Liver (tissue), 8 donors: ENCODE measurements at regions not wholly inside any gene's neighbourhood (a gene's known extent, or its start where the extent isn't known, plus 50 kb on each side); places are given as distances from the start of the nearest gene placed in this dataset.

Experiments used
- DNase-seq: peaks from one replicate; pipeline ENCODE4 v3.0.0-alpha.2; 2017; ENCODE audit warnings: low spot score
- H3K27ac ChIP-seq, 2 donors: one replicate each; pipeline ENCODE4 v1.7.0; 2013; ENCODE audit warnings: inconsistent platforms in 2 of 2, low read length in 2 of 2, control low read depth in 1 of 2, low read depth in 1 of 2, mild to moderate bottlenecking in 1 of 2
- H3K27me3 ChIP-seq, 4 donors: one replicate each; pipeline versions ENCODE4 v1.6.1 to v1.7.0; 2013; ENCODE audit warnings: low read length in 3 of 4, inconsistent platforms in 1 of 4, mild to moderate bottlenecking in 1 of 4, moderate library complexity in 1 of 4; ENCODE audit not compliant: control insufficient read depth in 4 of 4, insufficient read depth in 4 of 4
- H3K36me3 ChIP-seq, 4 donors: one replicate each; pipeline versions ENCODE4 v1.6.1 to v1.7.0; 2013; ENCODE audit warnings: low read length in 3 of 4, mild to moderate bottlenecking in 3 of 4, low read depth in 1 of 4, moderate library complexity in 1 of 4; ENCODE audit not compliant: control insufficient read depth in 4 of 4, insufficient read depth in 3 of 4
- H3K4me1 ChIP-seq, 4 donors: one replicate each; pipeline versions ENCODE4 v1.6.1 to v1.7.0; 2013; ENCODE audit warnings: low read length in 3 of 4, mild to moderate bottlenecking in 3 of 4, moderate library complexity in 1 of 4; ENCODE audit not compliant: control insufficient read depth in 4 of 4, insufficient read depth in 4 of 4
- H3K4me3 ChIP-seq, 3 donors: one replicate each; pipeline versions ENCODE4 v1.6.1 to v1.7.0; 2013; ENCODE audit warnings: low read length in 3 of 3, control low read depth in 1 of 3, low read depth in 1 of 3, mild to moderate bottlenecking in 1 of 3
- H3K9ac ChIP-seq, 2 donors: one replicate each; pipeline ENCODE4 v1.7.0; 2013; ENCODE audit warnings: low read length in 2 of 2, mild to moderate bottlenecking in 2 of 2, moderate library complexity in 2 of 2, control low read depth in 1 of 2, low read depth in 1 of 2
- H3K9me3 ChIP-seq, 4 donors: one replicate each; pipeline versions ENCODE4 v1.6.1 to v1.7.0; 2013; ENCODE audit warnings: low read length in 3 of 4; ENCODE audit not compliant: control insufficient read depth in 4 of 4
- EGR1 ChIP-seq, 2 donors: IDR thresholded peaks; 2 replicates each; pipeline ENCODE4 v1.6.1; 2016 to 2018; ENCODE audit warnings: antibody characterized with exemption in 2 of 2, low read depth in 2 of 2
- FOXA1 ChIP-seq: IDR thresholded peaks from 2 replicates; pipeline ENCODE4 v1.6.1; 2016; ENCODE audit warnings: antibody characterized with exemption
- FOXA2 ChIP-seq: IDR thresholded peaks from 2 replicates; pipeline ENCODE4 v1.6.1; 2016; ENCODE audit warnings: antibody characterized with exemption
- GABPA ChIP-seq, 2 donors: IDR thresholded peaks in 1 of 2; conservative IDR thresholded peaks in 1 of 2; 2 replicates each; pipeline ENCODE4 v1.6.1; 2016; ENCODE audit warnings: antibody characterized with exemption in 2 of 2, mild to moderate bottlenecking in 1 of 2, moderate library complexity in 1 of 2
- HNF4A ChIP-seq, 2 donors: conservative IDR thresholded peaks; 2 replicates each; pipeline ENCODE4 v1.6.1; 2016; ENCODE audit warnings: antibody characterized with exemption in 2 of 2, mild to moderate bottlenecking in 2 of 2
- HNF4G ChIP-seq: IDR thresholded peaks from 2 replicates; pipeline ENCODE4 v1.6.1; 2016; ENCODE audit warnings: antibody characterized with exemption
- JUND ChIP-seq, 2 donors: IDR thresholded peaks; 2 replicates each; pipeline ENCODE4 v1.6.1; 2016; ENCODE audit warnings: antibody characterized with exemption in 2 of 2
- NR2F2 ChIP-seq: IDR thresholded peaks from 2 replicates; pipeline ENCODE4 v1.6.1; 2016; ENCODE audit warnings: antibody characterized with exemption
- RAD21 ChIP-seq, 2 donors: IDR thresholded peaks; 2 replicates each; pipeline ENCODE4 v1.6.1; 2016; ENCODE audit warnings: antibody characterized with exemption in 2 of 2, mild to moderate bottlenecking in 2 of 2
- RXRA ChIP-seq, 2 donors: IDR thresholded peaks; 2 replicates each; pipeline ENCODE4 v1.6.1; 2017 to 2018; ENCODE audit warnings: antibody characterized with exemption in 2 of 2, mild to moderate bottlenecking in 1 of 2
- SP1 ChIP-seq: IDR thresholded peaks from 2 replicates; pipeline ENCODE4 v1.6.1; 2018; ENCODE audit warnings: antibody characterized with exemption, mild to moderate bottlenecking
- TAF1 ChIP-seq: conservative IDR thresholded peaks from 2 replicates; pipeline ENCODE4 v1.6.1; 2016; ENCODE audit warnings: antibody characterized with exemption, mild to moderate bottlenecking
- YY1 ChIP-seq: IDR thresholded peaks from 2 replicates; pipeline ENCODE4 v1.6.1; 2016; ENCODE audit warnings: antibody characterized with exemption, mild to moderate bottlenecking
- WGBS: extraction: QIAGEN DNeasy Blood & Tissue Kit; methylation state at CpG from one replicate; pipeline ENCODE4 v1.1.7; 2013; 5-methylcytosine and 5-hydroxymethylcytosine counted together
- TF ChIP-seq, protein P1 (sequence below): IDR thresholded peaks from 2 replicates; pipeline ENCODE4 v1.6.1; 2016; ENCODE audit warnings: antibody characterized with exemption
- TF ChIP-seq, protein P2 (sequence below): IDR thresholded peaks from 2 replicates; pipeline ENCODE4 v1.6.1; 2016; ENCODE audit warnings: antibody characterized with exemption, mild to moderate bottlenecking
- TF ChIP-seq, protein P3 (sequence below): IDR thresholded peaks from 2 replicates; pipeline ENCODE4 v1.6.1; 2016; ENCODE audit warnings: antibody characterized with exemption
- TF ChIP-seq, protein P4 (sequence below): IDR thresholded peaks from 2 replicates; pipeline ENCODE4 v1.6.1; 2016; ENCODE audit warnings: antibody characterized with exemption
- TF ChIP-seq, protein P5 (sequence below): fragments of 150-350 bp; IDR thresholded peaks from 2 replicates; pipeline ENCODE4 v1.5.1; 2017; ENCODE audit warnings: improper control_type of control experiment, low read depth, low read length; ENCODE audit not compliant: missing input control
- donor health status: healthy.
- donor health status: healthy.
- donor health status: healthy.
- donor health status: healthy.
- donor health status: healthy.

DNA sequence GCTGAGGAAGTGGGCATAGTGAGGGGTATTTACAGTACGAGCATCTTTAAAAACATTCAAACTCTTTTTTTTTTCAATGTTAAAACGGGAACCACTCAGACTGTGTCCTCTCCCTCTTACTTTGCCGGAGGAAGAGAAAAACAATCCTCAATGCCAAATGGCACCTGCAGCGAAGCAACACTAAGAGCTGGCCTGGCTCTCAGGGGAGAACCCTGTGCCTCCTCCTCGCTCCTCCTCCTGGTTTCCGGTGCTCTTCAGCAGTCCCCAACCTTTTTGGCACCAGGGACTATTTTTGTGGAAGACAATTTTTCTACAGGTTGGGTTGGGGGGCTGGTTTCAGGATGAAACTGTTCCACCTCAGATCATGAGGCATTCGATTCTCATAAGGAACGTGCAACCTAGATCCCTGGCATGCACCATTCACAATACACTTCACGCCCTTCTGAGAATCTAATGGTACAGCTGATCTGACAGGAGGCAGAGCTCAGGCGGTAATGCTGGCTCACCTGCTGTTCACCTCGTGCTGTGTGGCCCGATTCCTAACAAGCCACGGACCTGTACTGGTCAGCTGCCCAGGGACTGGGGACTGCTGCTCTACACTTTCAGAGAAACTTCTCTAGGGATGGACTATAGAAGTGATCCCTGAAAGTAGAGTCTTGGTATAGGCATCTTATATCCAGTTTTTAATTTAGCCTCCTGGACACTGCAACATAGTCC is 404.1 kb downstream of the RAPGEF2 start:
- Histone ChIP-seq H3K9ac (no peak overlapping the region), H3K27ac (no peak overlapping the region), H3K36me3 (no peaks in the 10 kb centered on the region), H3K9me3 (no peaks in the 10 kb centered on the region), H3K4me1 (peaks cover 1 to 22% (median 13%) of the 10 kb centered on the region in 4 donors), H3K4me3 (no peak overlapping the region), H3K27me3 (no peaks in the 10 kb centered on the region)
- DNase-seq = no peak
- TF ChIP-seq, protein P1, sequence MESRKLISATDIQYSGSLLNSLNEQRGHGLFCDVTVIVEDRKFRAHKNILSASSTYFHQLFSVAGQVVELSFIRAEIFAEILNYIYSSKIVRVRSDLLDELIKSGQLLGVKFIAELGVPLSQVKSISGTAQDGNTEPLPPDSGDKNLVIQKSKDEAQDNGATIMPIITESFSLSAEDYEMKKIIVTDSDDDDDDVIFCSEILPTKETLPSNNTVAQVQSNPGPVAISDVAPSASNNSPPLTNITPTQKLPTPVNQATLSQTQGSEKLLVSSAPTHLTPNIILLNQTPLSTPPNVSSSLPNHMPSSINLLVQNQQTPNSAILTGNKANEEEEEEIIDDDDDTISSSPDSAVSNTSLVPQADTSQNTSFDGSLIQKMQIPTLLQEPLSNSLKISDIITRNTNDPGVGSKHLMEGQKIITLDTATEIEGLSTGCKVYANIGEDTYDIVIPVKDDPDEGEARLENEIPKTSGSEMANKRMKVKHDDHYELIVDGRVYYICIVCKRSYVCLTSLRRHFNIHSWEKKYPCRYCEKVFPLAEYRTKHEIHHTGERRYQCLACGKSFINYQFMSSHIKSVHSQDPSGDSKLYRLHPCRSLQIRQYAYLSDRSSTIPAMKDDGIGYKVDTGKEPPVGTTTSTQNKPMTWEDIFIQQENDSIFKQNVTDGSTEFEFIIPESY = no peak
- no peak for TF ChIP-seq FOXA2
- no peak for TF ChIP-seq NR2F2
- TF ChIP-seq YY1 = no peak
- TF ChIP-seq, protein P2, sequence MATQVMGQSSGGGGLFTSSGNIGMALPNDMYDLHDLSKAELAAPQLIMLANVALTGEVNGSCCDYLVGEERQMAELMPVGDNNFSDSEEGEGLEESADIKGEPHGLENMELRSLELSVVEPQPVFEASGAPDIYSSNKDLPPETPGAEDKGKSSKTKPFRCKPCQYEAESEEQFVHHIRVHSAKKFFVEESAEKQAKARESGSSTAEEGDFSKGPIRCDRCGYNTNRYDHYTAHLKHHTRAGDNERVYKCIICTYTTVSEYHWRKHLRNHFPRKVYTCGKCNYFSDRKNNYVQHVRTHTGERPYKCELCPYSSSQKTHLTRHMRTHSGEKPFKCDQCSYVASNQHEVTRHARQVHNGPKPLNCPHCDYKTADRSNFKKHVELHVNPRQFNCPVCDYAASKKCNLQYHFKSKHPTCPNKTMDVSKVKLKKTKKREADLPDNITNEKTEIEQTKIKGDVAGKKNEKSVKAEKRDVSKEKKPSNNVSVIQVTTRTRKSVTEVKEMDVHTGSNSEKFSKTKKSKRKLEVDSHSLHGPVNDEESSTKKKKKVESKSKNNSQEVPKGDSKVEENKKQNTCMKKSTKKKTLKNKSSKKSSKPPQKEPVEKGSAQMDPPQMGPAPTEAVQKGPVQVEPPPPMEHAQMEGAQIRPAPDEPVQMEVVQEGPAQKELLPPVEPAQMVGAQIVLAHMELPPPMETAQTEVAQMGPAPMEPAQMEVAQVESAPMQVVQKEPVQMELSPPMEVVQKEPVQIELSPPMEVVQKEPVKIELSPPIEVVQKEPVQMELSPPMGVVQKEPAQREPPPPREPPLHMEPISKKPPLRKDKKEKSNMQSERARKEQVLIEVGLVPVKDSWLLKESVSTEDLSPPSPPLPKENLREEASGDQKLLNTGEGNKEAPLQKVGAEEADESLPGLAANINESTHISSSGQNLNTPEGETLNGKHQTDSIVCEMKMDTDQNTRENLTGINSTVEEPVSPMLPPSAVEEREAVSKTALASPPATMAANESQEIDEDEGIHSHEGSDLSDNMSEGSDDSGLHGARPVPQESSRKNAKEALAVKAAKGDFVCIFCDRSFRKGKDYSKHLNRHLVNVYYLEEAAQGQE = no peak
- no peak for TF ChIP-seq GABPA (IDR thresholded peaks at IDR 0.05 in 1 of 2, conservative IDR thresholded peaks at IDR 0.05 in 1 of 2)
- TF ChIP-seq, protein P3, sequence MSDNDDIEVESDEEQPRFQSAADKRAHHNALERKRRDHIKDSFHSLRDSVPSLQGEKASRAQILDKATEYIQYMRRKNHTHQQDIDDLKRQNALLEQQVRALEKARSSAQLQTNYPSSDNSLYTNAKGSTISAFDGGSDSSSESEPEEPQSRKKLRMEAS = no peak
- TF ChIP-seq SP1 = no peak
- no peak for TF ChIP-seq HNF4G
- TF ChIP-seq JUND (IDR thresholded peaks at IDR 0.05) = no peak
- TF ChIP-seq TAF1 = no peak
- TF ChIP-seq RXRA (IDR thresholded peaks at IDR 0.05) = no peak
- no peak for TF ChIP-seq RAD21 (IDR thresholded peaks at IDR 0.05)
- no peak for TF ChIP-seq FOXA1
- TF ChIP-seq, protein P4, sequence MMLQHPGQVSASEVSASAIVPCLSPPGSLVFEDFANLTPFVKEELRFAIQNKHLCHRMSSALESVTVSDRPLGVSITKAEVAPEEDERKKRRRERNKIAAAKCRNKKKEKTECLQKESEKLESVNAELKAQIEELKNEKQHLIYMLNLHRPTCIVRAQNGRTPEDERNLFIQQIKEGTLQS = no peak
- TF ChIP-seq, protein P5, sequence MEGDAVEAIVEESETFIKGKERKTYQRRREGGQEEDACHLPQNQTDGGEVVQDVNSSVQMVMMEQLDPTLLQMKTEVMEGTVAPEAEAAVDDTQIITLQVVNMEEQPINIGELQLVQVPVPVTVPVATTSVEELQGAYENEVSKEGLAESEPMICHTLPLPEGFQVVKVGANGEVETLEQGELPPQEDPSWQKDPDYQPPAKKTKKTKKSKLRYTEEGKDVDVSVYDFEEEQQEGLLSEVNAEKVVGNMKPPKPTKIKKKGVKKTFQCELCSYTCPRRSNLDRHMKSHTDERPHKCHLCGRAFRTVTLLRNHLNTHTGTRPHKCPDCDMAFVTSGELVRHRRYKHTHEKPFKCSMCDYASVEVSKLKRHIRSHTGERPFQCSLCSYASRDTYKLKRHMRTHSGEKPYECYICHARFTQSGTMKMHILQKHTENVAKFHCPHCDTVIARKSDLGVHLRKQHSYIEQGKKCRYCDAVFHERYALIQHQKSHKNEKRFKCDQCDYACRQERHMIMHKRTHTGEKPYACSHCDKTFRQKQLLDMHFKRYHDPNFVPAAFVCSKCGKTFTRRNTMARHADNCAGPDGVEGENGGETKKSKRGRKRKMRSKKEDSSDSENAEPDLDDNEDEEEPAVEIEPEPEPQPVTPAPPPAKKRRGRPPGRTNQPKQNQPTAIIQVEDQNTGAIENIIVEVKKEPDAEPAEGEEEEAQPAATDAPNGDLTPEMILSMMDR = no peak
- TF ChIP-seq EGR1 (IDR thresholded peaks at IDR 0.05; ENCODE audit: low read depth in 2 of 2) = no peak
- no peak for TF ChIP-seq HNF4A (conservative IDR thresholded peaks at IDR 0.05)
- 85% methylated on average over 13 of the region's 13 CpGs for WGBS
